Peyer's patch (tissue), 4 donors: ENCODE measurements at regions not wholly inside any gene's neighbourhood (a gene's known extent, or its start where the extent isn't known, plus 50 kb on each side); places are given as distances from the start of the nearest gene placed in this dataset.
A peak's percentile ranks its signal among the peaks of the same experiment; 100 is the strongest.
"Not testable (repeated sequence)": the region's sequence is repeated elsewhere in the genome, so short reads cannot be mapped to it uniquely, and the experiment has no call there.

ENCODE experiments used
- DNase-seq, 3 donors: peaks; one replicate each; pipeline ENCODE4 v3.0.0-alpha.2; 2017 to 2019
- H3K27ac ChIP-seq, 4 donors: fragments of 200-600 bp; sonication (generic); one replicate each; pipeline ENCODE4 v1.5.1; 2016 to 2019
- H3K27me3 ChIP-seq, 2 donors: fragments of 200-600 bp; sonication (generic); one replicate each; pipeline ENCODE4 v1.5.1; 2019
- H3K36me3 ChIP-seq, 3 donors: fragments of 200-600 bp; sonication (generic); one replicate each; pipeline ENCODE4 v1.5.1; 2016 to 2019
- H3K4me1 ChIP-seq, 4 donors: fragments of 200-600 bp; sonication (generic); one replicate each; pipeline ENCODE4 v1.5.1; 2016 to 2019
- H3K4me3 ChIP-seq, 4 donors: fragments of 200-600 bp; sonication (generic); 1 replicate in 3 of 4; 2 replicates in 1 of 4; pipeline ENCODE4 v1.5.1; 2016 to 2019; ENCODE audit warnings: mild to moderate bottlenecking in 1 of 4
- H3K9me3 ChIP-seq, 4 donors: fragments of 200-600 bp; sonication (generic); one replicate each; pipeline ENCODE4 v1.5.1; 2016 to 2019; ENCODE audit warnings: mild to moderate bottlenecking in 1 of 4
- CTCF ChIP-seq, 6 experiments: fragments of 450-650 bp in 4 of 6; fragments of 200-600 bp in 2 of 6; sonication (generic) in 1 of 6; IDR thresholded peaks; one replicate each; pipeline ENCODE4 v1.5.1; 2017 to 2019; ENCODE audit warnings: antibody characterized with exemption in 6 of 6, mild to moderate bottlenecking in 3 of 6, moderate library complexity in 1 of 6
- POLR2A ChIP-seq, 2 donors: fragments of 450-650 bp; IDR thresholded peaks; one replicate each; pipeline ENCODE4 v1.5.1; 2017; ENCODE audit warnings: antibody characterized with exemption in 2 of 2, mild to moderate bottlenecking in 2 of 2, moderate library complexity in 2 of 2

- Histone ChIP-seq H3K4me1 (no peaks in the 10 kb centered on the region), H3K27me3 (no peaks in the 10 kb centered on the region), H3K9me3 (no peaks in the 10 kb centered on the region), H3K36me3 (no peaks in the 10 kb centered on the region), H3K27ac (no peak overlapping the region), H3K4me3 (no peak overlapping the region)
- TF ChIP-seq CTCF (IDR thresholded peaks at IDR 0.05) (no peak), POLR2A (IDR thresholded peaks at IDR 0.05) (no peak)
- no peak for DNase-seq
These were observed 58.8 kb upstream of the LANCL2 start for GRCh38 chr7:55306331-55306730.

GRCh38 chr7:55307123-55307916 is 57.8 kb upstream of the LANCL2 start:
- DNase-seq, result no peak
- TF ChIP-seq POLR2A (IDR thresholded peaks at IDR 0.05), result no peak
- no peak for TF ChIP-seq CTCF (IDR thresholded peaks at IDR 0.05)

GRCh38 chr7:55308186-55308929 is 56.8 kb upstream of the LANCL2 start:
- no peak overlapping the region for H3K4me3 ChIP-seq
- H3K9me3 ChIP-seq, result no peaks in the 10 kb centered on the region
- H3K27me3 ChIP-seq, result no peaks in the 10 kb centered on the region
- no peak overlapping the region for H3K27ac ChIP-seq
- no peak for TF ChIP-seq CTCF (IDR thresholded peaks at IDR 0.05)
- no peak for TF ChIP-seq POLR2A (IDR thresholded peaks at IDR 0.05)
- H3K4me1 ChIP-seq, result no peaks in the 10 kb centered on the region
- no peak for DNase-seq
- no peaks in the 10 kb centered on the region for H3K36me3 ChIP-seq

More at GRCh38 chr7:55307123-55307916, 57.8 kb upstream of the LANCL2 start:
- H3K27ac ChIP-seq, result no peak overlapping the region
- no peaks in the 10 kb centered on the region for H3K9me3 ChIP-seq
- H3K4me3 ChIP-seq, result no peak overlapping the region
- H3K27me3 ChIP-seq, result no peaks in the 10 kb centered on the region
- no peaks in the 10 kb centered on the region for H3K36me3 ChIP-seq
- no peaks in the 10 kb centered on the region for H3K4me1 ChIP-seq

GRCh38 chr7:55309040-55309991 is 55.8 kb upstream of the LANCL2 start:
- peak in 2 of 3 donors; percentile 22 to 53 for DNase-seq
- Histone ChIP-seq H3K4me3 (no peak overlapping the region), H3K4me1 (no peaks in the 10 kb centered on the region), H3K27me3 (no peaks in the 10 kb centered on the region), H3K36me3 (no peaks in the 10 kb centered on the region), H3K9me3 (no peaks in the 10 kb centered on the region), H3K27ac (no peak overlapping the region)
- TF ChIP-seq CTCF (IDR thresholded peaks at IDR 0.05), result no peak
- no peak for TF ChIP-seq POLR2A (IDR thresholded peaks at IDR 0.05)

GRCh38 chr7:55310287-55311025 is 54.7 kb upstream of the LANCL2 start:
- H3K9me3 ChIP-seq, result no peaks in the 10 kb centered on the region
- H3K4me1 ChIP-seq, result no peaks in the 10 kb centered on the region
- DNase-seq, result no peak
- TF ChIP-seq CTCF (IDR thresholded peaks at IDR 0.05) (no peak), POLR2A (IDR thresholded peaks at IDR 0.05) (no peak)
- no peaks in the 10 kb centered on the region for H3K27me3 ChIP-seq
- no peak overlapping the region for H3K27ac ChIP-seq
- H3K36me3 ChIP-seq, result no peaks in the 10 kb centered on the region
- H3K4me3 ChIP-seq, result no peak overlapping the region

- not testable (repeated sequence) for H3K27ac ChIP-seq, H3K4me3 ChIP-seq, H3K27me3 ChIP-seq, H3K36me3 ChIP-seq, H3K9me3 ChIP-seq, DNase-seq, H3K4me1 ChIP-seq
These were observed 53.2 kb upstream of the LANCL2 start for GRCh38 chr7:55311892-55312291.

GRCh38 chr7:55313671-55314070 is 51.5 kb upstream of the LANCL2 start:
- not testable (repeated sequence) for H3K4me1 ChIP-seq, H3K36me3 ChIP-seq, H3K27ac ChIP-seq, H3K9me3 ChIP-seq, H3K4me3 ChIP-seq, H3K27me3 ChIP-seq, DNase-seq
